ENCODE measurements at regions not wholly inside any gene's neighbourhood (a gene's known extent, or its start where the extent isn't known, plus 50 kb on each side); places are given as distances from the start of the nearest gene placed in this dataset.

GRCh38 chr12:112694065-112694464, 97.5 kb upstream of the RPH3A start:
- no peak for TF ChIP-seq CTCF (IDR thresholded peaks at IDR 0.05)
- TF ChIP-seq POLR2AphosphoS5 (IDR thresholded peaks at IDR 0.05; ENCODE audit: low read depth, low read length), result no peak
